ENCODE measurements at regions not wholly inside any gene's neighbourhood (a gene's known extent, or its start where the extent isn't known, plus 50 kb on each side); places are given as distances from the start of the nearest gene placed in this dataset.

DNA sequence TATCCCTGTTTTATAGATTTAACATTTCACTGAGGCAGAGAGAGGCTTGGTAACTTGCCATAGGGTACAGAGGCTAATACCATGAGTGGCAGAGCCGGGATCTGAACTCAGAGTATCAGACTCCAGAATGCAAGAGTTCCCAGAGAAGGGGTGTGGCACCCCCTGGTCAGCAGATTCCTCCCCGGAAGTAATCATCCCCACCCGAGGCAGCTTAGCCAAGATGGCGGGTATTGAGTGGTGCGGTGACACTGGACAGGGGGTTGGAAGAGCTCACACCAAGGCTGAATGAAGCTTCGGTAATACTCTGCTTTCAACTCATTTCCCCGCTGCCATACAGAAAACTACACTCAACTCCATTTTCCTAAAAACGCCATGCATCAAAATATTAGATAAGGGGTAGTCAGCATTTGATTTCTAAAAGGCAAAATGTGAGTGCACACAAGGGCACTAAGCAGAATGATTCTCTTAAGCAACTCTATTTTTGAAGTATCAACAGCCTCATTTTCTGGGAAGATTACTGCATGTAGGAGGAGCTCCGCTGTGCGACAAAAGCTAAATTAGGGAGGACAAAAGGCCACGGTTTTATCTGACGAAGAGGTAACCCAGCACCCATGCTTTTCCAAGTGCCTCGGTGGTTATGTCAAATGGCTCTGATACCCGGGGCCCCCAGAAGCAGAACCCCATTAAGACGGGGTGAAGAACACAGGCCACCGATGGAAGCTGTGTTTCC lies 166.7 kb downstream of the NUP210 start:
- H3K4me3 ChIP-seq (ENCODE audit: low read length), result no peak overlapping the region
- no peaks in the 10 kb centered on the region for H3K36me3 ChIP-seq (ENCODE audit: control insufficient read depth, insufficient read depth, low read length)
- H3K9me3 Mint-ChIP-seq, result no peaks in the 10 kb centered on the region
- no peak for DNase-seq
- H3K9ac ChIP-seq (ENCODE audit: extremely low read depth, low read length, poor library complexity, severe bottlenecking), result no peak overlapping the region
- no peak overlapping the region for H3K27ac Mint-ChIP-seq
- H3K27me3 Mint-ChIP-seq (ENCODE audit: insufficient read depth), result no peaks in the 10 kb centered on the region
- TF ChIP-seq, protein P1, sequence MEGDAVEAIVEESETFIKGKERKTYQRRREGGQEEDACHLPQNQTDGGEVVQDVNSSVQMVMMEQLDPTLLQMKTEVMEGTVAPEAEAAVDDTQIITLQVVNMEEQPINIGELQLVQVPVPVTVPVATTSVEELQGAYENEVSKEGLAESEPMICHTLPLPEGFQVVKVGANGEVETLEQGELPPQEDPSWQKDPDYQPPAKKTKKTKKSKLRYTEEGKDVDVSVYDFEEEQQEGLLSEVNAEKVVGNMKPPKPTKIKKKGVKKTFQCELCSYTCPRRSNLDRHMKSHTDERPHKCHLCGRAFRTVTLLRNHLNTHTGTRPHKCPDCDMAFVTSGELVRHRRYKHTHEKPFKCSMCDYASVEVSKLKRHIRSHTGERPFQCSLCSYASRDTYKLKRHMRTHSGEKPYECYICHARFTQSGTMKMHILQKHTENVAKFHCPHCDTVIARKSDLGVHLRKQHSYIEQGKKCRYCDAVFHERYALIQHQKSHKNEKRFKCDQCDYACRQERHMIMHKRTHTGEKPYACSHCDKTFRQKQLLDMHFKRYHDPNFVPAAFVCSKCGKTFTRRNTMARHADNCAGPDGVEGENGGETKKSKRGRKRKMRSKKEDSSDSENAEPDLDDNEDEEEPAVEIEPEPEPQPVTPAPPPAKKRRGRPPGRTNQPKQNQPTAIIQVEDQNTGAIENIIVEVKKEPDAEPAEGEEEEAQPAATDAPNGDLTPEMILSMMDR (conservative IDR thresholded peaks at IDR 0.05), result no peak
- WGBS, 2 experiments (ENCODE audit: insufficient coverage in 1 of 2, insufficient read length in 1 of 2), result 91 to 98% methylated on average over 9 to 16 of the region's 16 CpGs
- H3K36me3 Mint-ChIP-seq (ENCODE audit: low read depth), result no peaks in the 10 kb centered on the region
- H3K9me3 ChIP-seq (ENCODE audit: control insufficient read depth, low read length), result no peaks in the 10 kb centered on the region
- H3K27me3 ChIP-seq (ENCODE audit: control insufficient read depth, insufficient read depth, low read length, poor library complexity, severe bottlenecking), result no peaks in the 10 kb centered on the region
- no peak overlapping the region for H3K27ac ChIP-seq (ENCODE audit: low read depth, low read length)
- no peaks in the 10 kb centered on the region for H3K4me1 Mint-ChIP-seq
- no peaks in the 10 kb centered on the region for H3K4me1 ChIP-seq (ENCODE audit: control insufficient read depth, insufficient read depth, low read length)
- no peak overlapping the region for H3K4me3 Mint-ChIP-seq

DNA sequence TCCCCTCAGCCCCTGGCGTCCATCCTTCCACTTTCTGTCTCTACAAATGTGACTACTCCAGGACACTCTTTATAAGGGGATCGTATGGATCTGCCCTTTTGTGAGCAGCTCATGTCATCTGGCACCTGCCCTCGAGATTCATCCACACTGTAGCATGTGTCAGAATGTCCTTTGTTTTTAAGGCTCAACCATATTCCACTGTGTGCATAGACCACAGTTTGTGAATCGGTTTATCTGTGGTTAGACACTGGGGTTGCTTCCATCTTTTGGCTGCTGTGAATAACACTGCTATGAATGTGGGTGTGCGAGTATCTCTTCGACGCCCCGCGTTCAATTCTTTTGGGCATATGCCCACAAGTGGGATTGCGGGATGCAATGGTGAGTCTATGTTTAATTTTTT lies 167.9 kb downstream of the NUP210 start:
- Histone ChIP-seq H3K9me3 (ENCODE audit: control insufficient read depth, low read length) (no peaks in the 10 kb centered on the region), H3K4me3 (ENCODE audit: low read length) (no peak overlapping the region), H3K4me1 (ENCODE audit: control insufficient read depth, insufficient read depth, low read length) (no peaks in the 10 kb centered on the region), H3K27me3 (ENCODE audit: control insufficient read depth, insufficient read depth, low read length, poor library complexity, severe bottlenecking) (no peaks in the 10 kb centered on the region), H3K36me3 (ENCODE audit: control insufficient read depth, insufficient read depth, low read length) (no peaks in the 10 kb centered on the region), H3K9ac (ENCODE audit: extremely low read depth, low read length, poor library complexity, severe bottlenecking) (no peak overlapping the region), H3K27ac (ENCODE audit: low read depth, low read length) (no peak overlapping the region)
- H3K27ac Mint-ChIP-seq, result no peak overlapping the region
- WGBS, 2 experiments (ENCODE audit: insufficient coverage in 1 of 2, insufficient read length in 1 of 2), result 92 to 97% methylated on average over 3 to 10 of the region's 10 CpGs
- no peaks in the 10 kb centered on the region for H3K4me1 Mint-ChIP-seq
- no peaks in the 10 kb centered on the region for H3K27me3 Mint-ChIP-seq (ENCODE audit: insufficient read depth)
- no peaks in the 10 kb centered on the region for H3K9me3 Mint-ChIP-seq
- no peak overlapping the region for H3K4me3 Mint-ChIP-seq
- DNase-seq, result no peak
- TF ChIP-seq, protein P1 (conservative IDR thresholded peaks at IDR 0.05), result no peak
- no peaks in the 10 kb centered on the region for H3K36me3 Mint-ChIP-seq (ENCODE audit: low read depth)

DNA sequence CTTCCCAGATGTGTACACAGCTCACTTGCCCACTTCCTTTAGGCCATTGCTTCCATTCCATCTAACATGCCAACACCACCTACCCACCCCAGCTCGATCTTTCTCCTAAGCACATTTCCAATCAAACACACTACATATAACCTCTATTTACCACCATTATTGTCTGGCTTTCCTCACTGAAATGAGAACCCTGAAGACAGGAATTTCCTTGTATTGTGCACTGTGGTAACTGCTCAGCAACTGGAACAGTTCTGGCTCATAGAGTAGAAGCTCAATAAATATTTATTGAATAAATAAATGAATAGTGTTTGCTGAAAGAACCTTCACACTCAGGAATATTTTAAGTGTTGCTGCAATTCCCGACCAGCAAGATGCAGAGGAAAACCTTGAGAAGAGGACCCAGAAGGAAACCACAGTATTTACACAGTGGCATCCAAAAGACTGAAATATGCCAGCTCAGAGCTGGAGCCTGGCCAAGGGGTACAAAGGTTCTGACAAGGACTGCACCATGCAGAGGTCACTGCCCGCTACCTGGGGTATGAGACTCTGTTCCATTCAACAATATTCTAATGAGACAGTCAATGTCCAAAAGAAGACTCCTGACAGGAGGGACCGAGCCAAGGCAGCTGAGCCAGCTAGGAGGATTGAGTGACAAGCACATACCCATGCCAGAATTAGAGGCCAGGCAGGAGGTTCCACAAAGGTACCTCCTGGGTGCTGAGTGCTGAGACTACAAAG lies 168.8 kb downstream of the NUP210 start:
- H3K4me1 Mint-ChIP-seq, result no peaks in the 10 kb centered on the region
- 92 to 97% methylated on average over 3 to 4 of the region's 4 CpGs for WGBS, 2 experiments (ENCODE audit: insufficient coverage in 1 of 2, insufficient read length in 1 of 2)

More for the DNA sequence above, 168.8 kb downstream of the NUP210 start:
- H3K4me1 ChIP-seq (ENCODE audit: control insufficient read depth, insufficient read depth, low read length), result no peaks in the 10 kb centered on the region
- H3K4me3 ChIP-seq (ENCODE audit: low read length), result no peak overlapping the region
- no peaks in the 10 kb centered on the region for H3K36me3 ChIP-seq (ENCODE audit: control insufficient read depth, insufficient read depth, low read length)
- no peak for DNase-seq
- H3K9me3 ChIP-seq (ENCODE audit: control insufficient read depth, low read length), result no peaks in the 10 kb centered on the region
- H3K9ac ChIP-seq (ENCODE audit: extremely low read depth, low read length, poor library complexity, severe bottlenecking), result no peak overlapping the region
- Mint-ChIP-seq H3K27me3 (ENCODE audit: insufficient read depth) (no peaks in the 10 kb centered on the region), H3K4me3 (no peak overlapping the region), H3K9me3 (no peaks in the 10 kb centered on the region), H3K27ac (no peak overlapping the region), H3K36me3 (ENCODE audit: low read depth) (no peaks in the 10 kb centered on the region)
- TF ChIP-seq, protein P1 (conservative IDR thresholded peaks at IDR 0.05), result no peak
- H3K27ac ChIP-seq (ENCODE audit: low read depth, low read length), result no peak overlapping the region
- no peaks in the 10 kb centered on the region for H3K27me3 ChIP-seq (ENCODE audit: control insufficient read depth, insufficient read depth, low read length, poor library complexity, severe bottlenecking)

Data from endodermal cell (in vitro differentiated cells).